Renal cortex interstitium (tissue), 11 donors: ENCODE measurements at regions not wholly inside any gene's neighbourhood (a gene's known extent, or its start where the extent isn't known, plus 50 kb on each side); places are given as distances from the start of the nearest gene placed in this dataset.

Source experiments
- DNase-seq, 11 donors: peaks; one replicate each; pipeline ENCODE4 v3.0.0-alpha.2; 2013; ENCODE audit warnings: low read depth in 9 of 11, low spot score in 4 of 11; ENCODE audit errors: extremely low read depth in 1 of 11

DNA sequence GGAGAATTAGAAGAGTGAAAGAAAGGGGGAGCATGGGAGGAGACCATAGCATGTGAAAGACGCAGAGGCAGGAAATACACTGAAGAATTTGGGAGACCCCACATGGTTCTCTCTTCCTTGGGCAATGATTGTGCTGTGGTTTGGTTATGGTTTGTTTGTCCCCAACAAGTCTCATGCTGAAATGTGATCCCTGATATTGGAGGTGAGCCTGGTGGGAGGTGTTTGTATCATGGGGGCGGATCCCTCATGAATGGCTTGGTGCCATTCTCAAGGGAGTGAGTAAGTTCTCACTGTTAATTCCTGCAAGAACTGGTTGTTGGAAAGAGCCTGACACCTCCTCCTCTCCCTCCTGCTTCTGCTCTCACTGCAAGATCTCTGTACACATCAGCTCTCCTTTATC lies 78.6 kb upstream of the RAI2 start:
- DNase-seq = no peak

DNA sequence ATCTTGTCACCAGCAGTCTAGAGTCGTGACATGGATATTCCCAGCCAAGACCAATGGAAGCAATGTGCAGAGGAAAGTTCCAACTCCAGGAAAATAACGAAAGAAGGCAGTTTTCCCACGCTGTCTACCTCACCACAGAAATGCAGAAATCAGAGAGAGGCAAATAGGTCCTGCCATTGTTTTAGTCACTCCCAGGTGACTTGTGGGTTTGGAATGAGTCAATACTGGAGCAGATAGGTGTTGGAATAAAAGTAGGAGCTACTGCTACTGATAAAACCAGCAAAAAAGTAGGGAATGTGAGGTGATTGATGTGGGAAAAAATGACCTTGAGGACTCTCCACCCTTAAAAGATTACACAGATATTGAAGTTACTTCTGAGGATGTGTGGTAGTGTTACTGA lies 72.8 kb upstream of the RAI2 start:
- no peak for DNase-seq

DNA sequence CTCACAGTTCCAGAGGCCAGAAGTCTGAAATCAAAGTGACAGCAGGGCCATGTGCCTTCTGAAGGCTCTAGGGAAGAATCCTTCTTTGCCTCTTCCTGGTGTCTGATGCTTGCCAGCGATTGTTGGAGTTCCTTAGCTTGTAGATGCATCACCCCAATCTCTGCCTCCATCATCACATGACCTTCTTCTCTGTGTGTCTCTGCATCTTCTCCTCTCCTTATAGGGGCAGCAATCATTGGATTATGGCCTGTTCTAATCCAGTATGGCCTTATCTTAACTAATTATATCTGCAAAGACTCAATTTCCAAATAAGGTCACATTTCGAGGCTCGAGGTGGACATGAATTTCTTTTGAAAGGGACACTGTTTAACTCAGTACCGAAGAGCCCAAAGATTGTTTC lies 71.7 kb upstream of the RAI2 start:
- no peak for DNase-seq

DNA sequence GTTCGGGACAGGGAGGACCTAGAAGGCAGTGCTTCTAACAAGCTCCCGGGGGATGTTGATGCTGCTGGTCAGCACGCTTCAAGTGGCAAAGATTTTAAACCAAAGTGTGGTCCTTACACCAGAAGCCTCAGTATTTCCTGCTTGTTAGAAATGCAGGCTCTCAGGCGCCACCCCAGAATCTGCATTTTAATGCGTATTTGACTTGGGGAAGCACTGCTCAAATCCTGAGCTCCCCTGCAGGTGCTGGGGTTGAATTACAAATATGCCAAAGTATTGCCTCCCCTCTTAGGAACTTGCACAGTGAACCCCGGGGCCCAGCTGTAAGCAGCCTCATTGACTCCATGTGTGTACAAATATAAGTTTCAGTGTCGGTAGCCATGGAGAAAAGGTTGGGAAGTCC lies 70.8 kb upstream of the RAI2 start:
- no peak for DNase-seq

DNA sequence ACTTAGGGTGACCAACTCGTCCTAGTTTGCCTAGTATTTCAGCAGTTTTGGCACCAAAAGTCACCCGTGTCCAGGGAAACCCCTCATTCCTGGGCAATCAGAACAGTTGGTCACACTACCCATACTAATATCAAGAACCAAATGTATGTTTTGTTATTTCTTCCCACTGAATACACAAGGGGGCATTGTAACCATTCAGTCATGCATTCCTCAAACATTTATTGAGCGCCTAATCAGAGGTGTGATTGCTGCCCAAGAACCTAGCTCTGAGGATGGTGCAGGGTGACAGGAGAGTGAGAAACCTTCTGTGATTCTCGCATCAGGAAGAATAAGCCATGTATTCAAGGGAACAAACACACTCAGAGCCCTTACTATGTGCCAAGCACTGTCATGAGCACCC lies 69.8 kb upstream of the RAI2 start:
- no peak for DNase-seq

DNA sequence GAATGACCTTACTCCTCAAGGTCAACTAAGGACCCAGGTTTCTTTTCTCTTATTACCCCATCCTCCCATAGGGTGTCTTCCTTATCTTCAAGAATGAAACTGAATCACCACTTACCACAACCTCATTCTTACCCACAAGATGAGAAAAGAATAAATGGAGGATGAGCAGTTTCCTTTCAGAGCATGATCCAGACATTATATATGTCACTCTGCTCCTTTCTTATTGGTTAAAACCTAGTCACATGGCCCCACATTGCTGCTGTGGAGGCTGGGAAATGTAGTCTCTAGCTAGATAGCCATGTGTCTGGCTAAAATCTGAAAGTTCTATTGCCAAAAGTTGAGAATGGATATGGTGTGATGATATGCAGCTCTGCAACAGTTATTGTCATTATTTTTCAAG lies 62.4 kb upstream of the RAI2 start:
- no peak for DNase-seq

DNA sequence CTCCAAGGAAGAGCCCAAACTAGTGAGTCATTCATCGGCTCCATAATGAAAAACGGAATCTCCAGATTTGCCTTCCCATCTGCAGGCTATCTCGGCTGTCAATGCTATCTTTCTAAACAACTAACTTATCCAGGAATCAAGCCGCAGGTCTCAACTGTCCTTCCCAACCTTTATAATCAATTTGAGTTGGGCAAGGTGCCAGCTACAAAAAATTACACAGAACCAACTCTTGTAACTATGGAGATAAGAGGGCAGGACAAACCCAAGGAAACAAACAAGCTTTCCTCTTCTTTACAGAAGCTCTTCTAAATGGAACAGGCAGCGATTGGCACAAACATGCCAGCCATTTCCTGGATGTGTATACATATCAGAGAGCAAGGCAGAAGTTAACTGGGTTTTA lies 61.2 kb upstream of the RAI2 start:
- DNase-seq = no peak

DNA sequence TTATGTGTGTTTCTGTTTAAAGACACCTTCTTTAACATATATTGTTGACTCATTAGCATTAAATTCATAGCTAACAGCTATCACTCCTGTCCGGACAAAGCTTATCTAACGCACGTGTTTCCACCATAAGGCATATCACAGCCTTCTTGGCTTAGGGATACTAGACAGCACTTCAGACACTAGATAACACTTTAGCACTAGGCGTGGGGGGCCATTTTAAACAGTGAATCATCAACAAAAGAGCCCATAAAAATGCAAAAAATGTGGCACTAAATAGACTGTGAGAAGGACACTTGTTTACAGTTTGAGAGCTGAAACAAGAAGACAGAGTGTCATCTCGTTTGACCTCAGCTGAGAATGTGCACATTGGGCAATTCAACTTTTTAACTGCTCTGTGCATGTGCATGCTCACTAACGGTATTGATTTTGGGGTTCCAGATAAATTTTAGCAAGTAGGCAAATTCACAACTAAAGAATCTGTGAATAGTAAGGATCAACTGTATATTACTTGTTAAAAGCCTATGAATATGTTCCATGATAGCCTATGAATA lies 58.9 kb upstream of the RAI2 start:
- DNase-seq = no peak

DNA sequence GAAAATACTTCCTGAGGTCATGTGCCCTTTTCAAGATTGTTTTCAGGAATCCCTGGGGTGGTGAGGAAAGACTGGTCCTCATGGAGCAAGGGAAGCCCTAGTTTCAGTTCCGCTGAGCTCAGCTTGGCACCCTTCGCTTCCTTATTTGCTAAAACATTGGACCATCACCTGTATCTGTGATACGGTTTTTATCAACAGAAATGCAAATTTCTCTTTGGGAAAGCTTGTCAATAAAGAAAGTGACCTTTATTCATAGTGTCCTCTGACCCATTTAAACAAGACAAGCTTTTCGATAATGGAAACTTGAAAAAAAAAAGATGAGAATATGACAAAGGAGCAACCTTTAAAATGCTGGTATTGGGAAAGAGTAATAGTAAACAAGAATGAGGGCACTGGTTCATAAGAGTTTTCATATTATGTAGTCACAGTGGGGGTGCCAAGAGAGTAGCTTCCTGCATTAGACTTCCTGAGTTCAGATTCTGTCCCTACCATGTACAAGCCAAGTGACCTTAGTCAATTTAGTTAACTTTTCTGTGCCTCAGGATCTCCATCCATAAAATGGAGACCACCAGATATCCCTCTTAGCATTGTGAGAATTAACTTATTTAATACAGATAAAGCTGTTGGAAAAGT lies 57.0 kb upstream of the RAI2 start:
- no peak for DNase-seq

DNA sequence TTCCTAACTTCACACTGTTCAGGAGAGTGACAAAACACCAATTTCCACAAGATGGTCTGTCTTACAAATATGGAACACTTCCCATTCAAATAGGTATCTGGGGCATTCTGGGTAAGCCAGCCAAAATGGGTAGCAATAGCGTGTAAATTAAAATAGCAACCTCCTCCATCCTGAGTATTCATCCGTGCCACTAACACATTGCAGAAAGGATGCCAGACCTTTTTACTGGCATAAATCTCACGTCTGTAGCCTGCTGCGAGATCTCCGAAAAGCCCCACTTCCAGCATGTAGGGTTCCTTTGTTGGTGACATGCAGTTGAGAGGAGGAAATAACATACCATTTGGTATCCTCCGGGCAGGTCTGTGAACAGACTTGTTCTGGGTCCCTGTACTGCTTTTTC lies 52.7 kb upstream of the RAI2 start:
- DNase-seq = no peak
